ENCODE measurements at regions not wholly inside any gene's neighbourhood (a gene's known extent, or its start where the extent isn't known, plus 50 kb on each side); places are given as distances from the start of the nearest gene placed in this dataset.

DNA sequence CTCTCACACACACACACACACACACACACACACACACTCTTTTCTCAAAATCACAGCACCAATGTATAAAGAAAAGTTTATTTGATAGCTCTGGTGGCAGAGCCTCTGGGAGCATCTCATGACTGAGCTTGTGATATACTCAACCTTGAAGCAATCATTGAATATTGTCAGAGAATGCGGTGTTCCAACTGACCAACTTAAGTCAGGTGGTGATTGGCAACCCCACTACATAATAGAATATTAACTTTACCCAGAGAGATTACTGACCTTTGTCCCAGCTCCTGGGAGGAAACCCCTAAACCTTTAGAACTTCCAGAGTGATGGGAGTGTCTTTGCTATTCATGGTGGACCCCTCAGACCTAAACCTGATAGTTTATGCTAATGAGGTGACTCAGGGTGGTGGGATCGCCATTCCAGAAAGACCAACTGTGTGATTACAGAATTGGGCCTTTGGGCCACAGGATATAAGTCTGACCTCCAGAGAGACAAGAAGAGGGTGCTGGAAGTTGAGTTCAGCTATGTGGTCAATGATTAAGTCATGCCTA, 143.1 kb downstream of the OTUD1 start:
- Histone ChIP-seq H3K4me1 (ENCODE audit: control insufficient read depth, insufficient read depth, low read length) (no peaks in the 10 kb centered on the region), H3K4me3 (ENCODE audit: low read depth in 2 of 2, low read length in 2 of 2) (no peak overlapping the region), H3K36me3 (ENCODE audit: control insufficient read depth, insufficient read depth, low read length) (no peaks in the 10 kb centered on the region), H3K27me3 (ENCODE audit: control insufficient read depth, insufficient read depth, low read length) (no peaks in the 10 kb centered on the region), H3K27ac (ENCODE audit: low read length) (no peak overlapping the region), H3K9me3 (ENCODE audit: control insufficient read depth, insufficient read depth, low read depth, low read length) (no peaks in the 10 kb centered on the region)
- ChIA-PET POLR2A (no interaction called here), CTCF (no interaction called here)
- DNase-seq (ENCODE audit: low read depth, low spot score): no peak
- intact Hi-C loops (cut with micrococcal nuclease; ENCODE audit: unreplicated experiment) (no loop called here), in situ Hi-C loops (cut with HindIII; ENCODE audit: low pct_unique_long_range_greater_than_20kb, low sequenced_read_pairs) (no loop called here)
- ATAC-seq: no peak
- no TSS peak for BruUV-seq (replicated peaks)
- TF ChIP-seq POLR2AphosphoS5 (IDR thresholded peaks at IDR 0.05; ENCODE audit: low read depth, low read length) (no peak), SIN3A (IDR thresholded peaks at IDR 0.05; ENCODE audit: borderline replicate concordance, insufficient read depth, low read depth, low read length) (no peak), REST (IDR thresholded peaks at IDR 0.05; ENCODE audit: insufficient read depth in 1 of 2, low read depth in 2 of 2, low read length in 1 of 2) (no peak), TCF7L2 (IDR thresholded peaks at IDR 0.05; ENCODE audit: low read depth, low read length) (no peak), CTCF (IDR thresholded peaks at IDR 0.05) (no peak)

DNA sequence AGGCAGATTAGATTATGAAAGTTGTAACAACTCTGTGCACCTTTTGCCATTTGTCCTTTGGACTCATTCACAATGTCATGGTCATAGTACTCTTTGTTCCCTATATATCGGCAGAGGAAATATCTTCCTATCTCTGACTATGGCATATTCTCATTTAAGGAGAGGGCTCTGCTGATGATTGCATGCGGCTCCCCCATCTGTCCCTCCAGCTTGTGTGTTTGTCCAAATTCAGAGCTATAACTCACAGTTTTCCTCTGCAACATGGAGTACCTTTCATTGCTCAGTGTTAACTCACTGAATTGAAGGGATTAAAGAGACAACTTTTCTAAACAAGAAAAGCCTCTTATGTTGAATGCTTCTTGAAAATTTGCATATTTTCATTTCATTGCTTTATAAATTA, 145.5 kb downstream of the OTUD1 start:
- Histone ChIP-seq H3K27me3 (ENCODE audit: control insufficient read depth, insufficient read depth, low read length) (no peaks in the 10 kb centered on the region), H3K36me3 (ENCODE audit: control insufficient read depth, insufficient read depth, low read length) (no peaks in the 10 kb centered on the region), H3K4me3 (ENCODE audit: low read depth in 2 of 2, low read length in 2 of 2) (no peak overlapping the region), H3K27ac (ENCODE audit: low read length) (no peak overlapping the region), H3K4me1 (ENCODE audit: control insufficient read depth, insufficient read depth, low read length) (no peaks in the 10 kb centered on the region), H3K9me3 (ENCODE audit: control insufficient read depth, insufficient read depth, low read depth, low read length) (no peaks in the 10 kb centered on the region)
- ChIA-PET CTCF (no interaction called here), POLR2A (no interaction called here)
- intact Hi-C loops (cut with micrococcal nuclease; ENCODE audit: unreplicated experiment): no loop called here
- TF ChIP-seq SIN3A (IDR thresholded peaks at IDR 0.05; ENCODE audit: borderline replicate concordance, insufficient read depth, low read depth, low read length) (no peak), TCF7L2 (IDR thresholded peaks at IDR 0.05; ENCODE audit: low read depth, low read length) (no peak), REST (IDR thresholded peaks at IDR 0.05; ENCODE audit: insufficient read depth in 1 of 2, low read depth in 2 of 2, low read length in 1 of 2) (no peak), POLR2AphosphoS5 (IDR thresholded peaks at IDR 0.05; ENCODE audit: low read depth, low read length) (no peak), CTCF (IDR thresholded peaks at IDR 0.05) (no peak)
- DNase-seq (ENCODE audit: low read depth, low spot score) (no peak), ATAC-seq (no peak)
- BruUV-seq (replicated peaks): no TSS peak
- in situ Hi-C loops (cut with HindIII; ENCODE audit: low pct_unique_long_range_greater_than_20kb, low sequenced_read_pairs): no loop called here
